GM18505 (cell line): ENCODE measurements at regions not wholly inside any gene's neighbourhood (a gene's known extent, or its start where the extent isn't known, plus 50 kb on each side); places are given as distances from the start of the nearest gene placed in this dataset.
A peak's percentile ranks its signal among the peaks of the same experiment; 100 is the strongest.

Experiments
- ATAC-seq: cut with Tn5 transposase; IDR thresholded peaks from one replicate; pipeline ENCODE4 v1.9.1; 2021; ENCODE audit not compliant: unreplicated experiment
- POLR2A ChIP-seq: IDR thresholded peaks from 4 replicates; pipeline ENCODE4 v1.6.1; 2011; ENCODE audit warnings: borderline replicate concordance; ENCODE audit not compliant: insufficient read depth, insufficient read length; ENCODE audit errors: extremely low read depth

- ATAC-seq, result no peak
- TF ChIP-seq POLR2A, result no peak
Measured at GRCh38 chr4:123479944-123480343, 83.3 kb downstream of the SPRY1 start.

- no peak for ATAC-seq
- no peak for TF ChIP-seq POLR2A
Measured at GRCh38 chr4:123480706-123481418, 84.3 kb downstream of the SPRY1 start.

DNA sequence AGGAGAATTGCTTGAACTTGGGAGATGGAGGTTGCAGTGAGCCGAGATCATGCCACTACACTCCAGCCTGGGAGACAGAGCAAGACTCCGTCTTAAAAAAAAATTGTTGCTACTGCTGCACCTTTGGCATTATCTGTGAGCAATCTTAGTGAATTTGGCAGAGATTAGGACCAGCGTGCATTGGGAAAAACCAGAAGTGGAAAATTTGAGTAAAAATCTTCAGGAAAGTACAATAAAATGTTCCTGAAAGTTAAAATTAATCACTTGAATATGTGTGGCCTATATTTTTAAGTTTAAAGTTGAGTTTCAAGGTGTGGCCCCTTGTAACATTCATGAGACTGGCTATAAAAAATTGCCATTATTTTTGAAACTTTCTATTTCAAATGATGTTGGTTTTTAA is 85.1 kb downstream of the SPRY1 start:
- no peak for ATAC-seq
- TF ChIP-seq POLR2A, result no peak

- no peak for TF ChIP-seq POLR2A
- ATAC-seq, result no peak
Measured at GRCh38 chr4:123484291-123484926, 87.8 kb downstream of the SPRY1 start.

DNA sequence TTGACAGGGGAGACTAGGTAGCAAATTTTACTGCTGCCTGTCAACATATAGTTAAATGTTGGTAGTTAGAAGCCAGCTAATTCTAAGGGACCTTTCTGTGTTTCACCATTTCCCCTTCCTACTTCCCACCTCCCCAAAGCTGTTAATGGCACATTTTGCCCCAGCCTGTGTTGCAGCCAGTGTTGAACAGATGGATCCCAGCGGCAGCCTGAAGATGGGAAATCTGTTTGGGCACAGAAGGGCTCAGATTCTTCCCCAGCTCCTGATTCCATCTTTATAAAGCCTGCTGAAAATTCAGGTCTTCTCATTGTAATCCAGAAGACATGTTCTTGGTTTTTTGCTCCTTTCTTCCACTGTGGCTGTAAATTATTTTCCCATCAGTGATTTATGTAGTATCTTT is 89.0 kb downstream of the SPRY1 start:
- ATAC-seq, result no peak
- TF ChIP-seq POLR2A, result no peak

DNA sequence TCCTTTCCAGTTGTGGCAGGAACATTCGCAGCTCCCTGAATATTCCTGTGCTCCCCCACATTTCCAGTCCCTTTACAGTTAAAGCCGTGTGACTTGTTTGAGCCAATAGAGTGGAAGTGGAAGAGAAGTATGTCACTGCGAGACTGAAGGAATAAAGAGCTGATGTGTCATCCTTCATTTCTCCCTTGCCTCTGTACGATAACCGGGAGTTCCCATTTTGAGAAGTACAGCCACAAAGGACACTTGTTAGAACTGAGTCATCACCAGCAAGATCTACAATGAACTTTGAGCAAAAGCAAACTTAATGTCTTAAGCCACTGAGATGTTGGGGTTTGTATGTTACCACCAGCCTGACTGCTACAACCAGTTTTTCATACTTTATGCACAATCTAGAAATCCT is 92.3 kb downstream of the SPRY1 start:
- peak; percentile 90 for ATAC-seq
- no peak for TF ChIP-seq POLR2A

DNA sequence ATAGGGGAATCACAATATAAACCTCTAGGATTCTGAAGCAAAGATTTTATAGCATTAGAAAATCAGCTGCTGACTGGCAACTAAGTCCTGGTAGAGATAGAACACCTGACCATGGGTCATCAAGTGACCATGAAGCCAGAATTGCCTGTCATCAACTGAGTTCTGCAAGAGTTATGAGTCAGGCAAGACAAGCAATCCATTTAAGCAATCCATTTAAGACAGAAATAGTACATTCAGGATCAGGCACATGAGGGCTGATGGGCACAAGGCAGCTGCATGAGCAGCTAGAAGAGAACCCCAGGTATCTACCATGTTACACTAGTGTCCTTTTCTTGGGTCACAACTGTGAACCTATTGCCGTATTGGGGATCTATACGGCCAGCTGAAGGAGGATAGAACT is 98.9 kb downstream of the SPRY1 start:
- no peak for TF ChIP-seq POLR2A
- ATAC-seq, result no peak

- TF ChIP-seq POLR2A, result no peak
- no peak for ATAC-seq
Measured at GRCh38 chr4:123496421-123496820, 99.8 kb downstream of the SPRY1 start.

- ATAC-seq, result no peak
- no peak for TF ChIP-seq POLR2A
Measured at GRCh38 chr4:123497340-123497739, 100.7 kb downstream of the SPRY1 start.

DNA sequence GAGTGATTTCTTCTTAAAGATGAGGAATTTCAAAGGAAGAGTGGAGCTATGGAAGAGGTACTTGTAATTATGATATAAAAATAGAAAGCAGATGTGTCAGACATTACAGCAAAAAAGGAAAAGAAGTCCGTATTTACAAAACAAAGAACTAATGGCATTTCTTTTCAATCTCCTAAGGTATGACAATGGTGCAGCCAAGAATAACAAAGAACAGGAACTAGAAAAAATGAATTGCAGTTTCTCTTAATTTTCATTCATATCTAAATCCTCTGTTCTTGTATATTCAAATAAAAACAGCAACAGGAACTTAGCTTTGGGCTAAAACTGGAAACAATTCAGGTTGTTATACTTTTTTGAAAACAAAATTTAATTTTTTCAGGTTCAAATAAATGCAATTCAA is 105.1 kb downstream of the SPRY1 start:
- ATAC-seq, result no peak
- no peak for TF ChIP-seq POLR2A

DNA sequence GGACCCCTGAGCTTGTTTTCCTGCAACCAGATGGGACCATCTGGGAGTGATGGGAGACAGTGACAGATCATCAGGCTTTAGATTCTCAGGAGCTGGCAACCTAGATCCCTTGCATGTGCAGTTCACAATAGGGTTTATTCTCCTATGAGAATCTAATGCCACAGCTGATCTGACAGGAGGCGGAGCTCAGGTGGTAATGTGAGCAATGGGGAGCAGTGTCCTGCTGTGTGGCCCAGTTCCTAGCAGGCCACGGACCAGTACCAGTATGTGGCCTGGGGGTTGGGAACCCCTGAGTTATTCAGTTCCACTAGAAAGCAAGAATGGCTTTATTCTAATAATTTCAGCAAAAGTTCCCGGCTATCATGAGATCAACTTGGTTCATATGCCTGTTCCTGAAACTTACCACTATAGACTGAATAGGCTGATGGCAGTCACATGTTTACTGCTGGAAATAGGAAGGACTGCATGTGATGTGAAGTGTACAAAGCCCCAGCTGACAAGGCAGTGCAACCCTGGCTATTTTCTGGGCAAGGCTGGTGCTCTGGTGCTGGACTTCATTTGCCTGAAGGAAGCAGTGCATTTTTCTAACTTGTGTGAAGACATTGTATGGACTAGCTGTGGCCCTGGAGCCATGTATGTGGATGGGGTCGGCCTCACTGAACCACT is 107.2 kb downstream of the SPRY1 start:
- no peak for ATAC-seq
- TF ChIP-seq POLR2A, result no peak

DNA sequence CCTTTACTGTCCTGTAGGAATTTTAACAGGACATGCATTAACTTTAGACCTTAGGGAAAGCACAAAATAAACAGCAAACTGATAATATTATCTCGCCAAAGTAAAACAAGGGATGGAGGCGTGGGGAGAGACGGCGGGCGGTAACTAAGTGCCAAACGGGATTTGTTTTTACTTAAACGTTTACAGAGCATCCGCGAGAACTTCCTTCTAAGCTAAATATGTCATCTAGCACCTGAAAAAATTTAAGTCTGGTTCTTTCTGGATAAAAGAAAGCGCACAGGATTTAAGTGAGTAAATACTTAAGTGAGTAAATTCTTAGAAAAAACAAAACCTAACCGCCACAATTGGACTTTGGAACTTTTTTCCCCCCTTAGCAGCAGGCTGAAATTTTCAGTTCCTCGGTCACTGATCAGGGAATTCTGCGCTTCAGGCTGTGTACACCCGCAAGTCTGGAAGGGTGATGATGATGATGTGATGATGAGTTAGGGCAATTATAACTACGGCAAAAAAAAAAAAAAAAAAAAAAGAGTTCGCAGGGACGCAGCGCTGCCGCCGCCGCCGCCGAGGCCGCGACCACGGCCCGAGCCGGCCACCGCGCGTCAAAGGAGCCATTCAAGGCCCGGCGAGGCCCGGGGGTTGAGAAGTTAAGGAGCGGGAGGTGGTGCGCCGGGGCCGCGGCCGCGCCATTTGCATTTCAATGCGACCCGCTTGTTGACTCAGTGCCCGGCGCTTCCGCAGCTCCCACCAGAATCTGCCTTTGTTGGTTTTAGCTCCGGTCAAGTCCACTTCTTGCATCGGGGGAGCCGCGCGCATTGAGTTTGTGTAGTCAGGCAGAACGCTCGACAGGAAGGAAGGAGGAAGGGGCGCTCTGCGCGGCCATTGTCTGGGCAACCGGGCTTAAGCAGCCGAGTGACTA is 108.8 kb downstream of the SPRY1 start:
- no peak for TF ChIP-seq POLR2A
- ATAC-seq, result peak; percentile 59
